Right ventricle myocardium superior (tissue), 1 donor: ENCODE measurements at regions not wholly inside any gene's neighbourhood (a gene's known extent, or its start where the extent isn't known, plus 50 kb on each side); places are given as distances from the start of the nearest gene placed in this dataset.

Experiments used
- ATAC-seq: fragments of 200-7000 bp; cut with Tn5 transposase; one replicate; pipeline ENCODE4 v1.9.1; 2020; ENCODE audit warnings: mild to moderate bottlenecking; ENCODE audit not compliant: poor library complexity
- DNase-seq: peaks from one replicate; pipeline ENCODE4 v3.0.0-alpha.2; 2020
- intact Hi-C: fragments of 100-400 bp; cut with DNase I; formaldehyde crosslinking; loops from one replicate; pipeline ENCODE4 v1.11.2; 2022
- donor health status: DM: no; HTN: yes; CAD: no; lungs with severe emphysema.

DNA sequence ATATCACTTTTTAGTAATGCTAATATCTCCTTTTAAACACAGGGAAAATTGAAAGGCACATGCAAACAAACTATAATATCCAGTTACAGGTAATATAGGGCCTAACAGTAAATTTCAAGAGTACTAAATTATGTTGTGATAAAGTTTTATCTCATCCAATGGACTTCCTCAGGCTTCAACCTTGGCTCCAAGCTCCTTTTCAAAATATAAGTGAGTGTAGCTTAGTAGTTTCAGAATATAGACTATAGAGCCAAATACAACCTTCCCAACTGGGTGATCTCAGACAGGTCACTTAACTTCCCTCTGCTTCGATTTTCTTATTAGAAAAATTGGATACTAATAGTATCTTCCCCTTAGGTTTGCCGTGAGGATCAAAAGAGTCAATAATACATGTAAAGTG is 93.5 kb upstream of the PARD3B start:
- DNase-seq (no peak), ATAC-seq (no peak)
- intact Hi-C loops: no loop called here

- intact Hi-C loops: no loop called here
- DNase-seq (no peak), ATAC-seq (peak; percentile 89)
Observed at GRCh38 chr2:204452464-204453023, 92.7 kb upstream of the PARD3B start.

DNA sequence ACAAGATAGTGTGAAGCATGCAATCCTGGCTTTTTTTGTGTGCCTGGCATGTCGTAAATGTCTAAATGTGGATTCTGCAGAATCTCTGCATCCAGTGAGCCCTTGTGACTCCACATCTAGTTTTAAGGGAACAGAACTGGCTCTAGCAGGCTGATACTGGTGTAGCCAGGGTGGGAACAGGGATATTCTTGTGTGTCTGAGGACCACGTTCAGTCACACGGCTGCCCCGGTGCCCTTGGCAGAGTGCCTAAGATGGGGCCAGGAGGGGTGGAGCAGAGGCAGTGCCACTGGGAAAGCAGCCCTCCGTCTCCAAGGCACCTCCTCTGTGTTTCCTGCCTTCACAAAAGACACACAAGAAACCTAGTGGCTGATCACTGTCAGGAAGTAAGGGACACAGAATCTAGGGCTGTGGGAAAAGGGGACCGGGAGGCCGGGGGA is 91.5 kb upstream of the PARD3B start:
- ATAC-seq (peak; percentile 57), DNase-seq (peak; percentile 40)
- intact Hi-C loops: no loop called here

DNA sequence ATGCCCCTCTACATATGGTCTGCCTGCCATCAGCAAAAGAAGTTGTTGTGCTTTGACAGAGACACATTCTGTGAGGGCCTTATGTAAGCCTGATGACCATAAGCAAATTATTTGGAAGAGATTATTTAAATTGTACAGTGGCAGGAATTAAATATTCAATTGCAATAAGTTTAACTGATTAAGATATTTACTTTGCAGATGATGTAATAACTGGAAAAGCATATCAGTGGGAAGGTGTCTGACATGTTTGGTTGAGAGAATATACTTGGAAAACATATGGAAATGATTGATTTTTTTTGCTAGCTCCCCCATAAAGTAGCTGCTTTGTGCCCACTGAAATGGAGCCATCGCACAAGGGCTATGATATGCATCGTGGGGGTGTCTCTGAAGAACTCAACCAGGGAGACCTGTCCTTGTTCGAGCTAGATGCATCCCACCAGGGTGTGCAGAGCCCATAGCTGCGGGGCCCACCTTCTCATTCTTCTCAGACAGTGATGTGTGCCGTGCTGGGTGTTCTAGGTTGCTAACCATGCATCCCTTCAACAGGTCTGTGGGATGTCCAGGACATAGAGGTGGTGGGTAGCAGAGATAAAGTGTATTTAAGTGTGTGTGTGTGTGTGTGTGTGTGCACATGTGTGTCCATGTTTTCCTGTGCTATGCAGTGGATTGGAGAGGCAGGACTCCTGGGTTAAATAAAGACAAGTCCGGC is 90.4 kb upstream of the PARD3B start:
- DNase-seq (no peak), ATAC-seq (no peak)
- intact Hi-C loops: no loop called here

GRCh38 chr2:204468746-204469429 is 76.4 kb upstream of the PARD3B start:
- ATAC-seq (peak; percentile 63), DNase-seq (no peak)
- intact Hi-C loops: no loop called here

DNA sequence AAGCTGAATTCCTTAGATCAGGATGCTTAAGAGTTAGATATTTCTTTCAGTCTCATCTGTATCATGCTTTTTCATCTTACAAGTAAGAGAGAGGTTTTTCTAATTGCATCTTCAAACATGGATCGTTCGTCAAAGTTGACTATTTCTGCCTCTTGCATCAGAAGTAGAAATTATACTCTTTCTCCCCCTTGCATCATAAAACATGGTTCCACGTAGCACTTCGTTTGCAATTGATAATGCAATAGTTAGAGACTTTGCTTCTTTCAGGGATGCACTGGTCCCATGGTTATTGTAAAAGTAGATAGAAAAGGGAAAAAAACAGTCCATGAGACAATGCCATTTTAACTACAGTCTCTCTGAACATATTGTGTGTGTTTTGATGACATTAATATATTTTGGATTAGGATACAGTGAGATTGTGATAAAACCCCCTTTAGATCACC is 75.1 kb upstream of the PARD3B start:
- no peak for ATAC-seq
- no peak for DNase-seq
- intact Hi-C loops: no loop called here

- ATAC-seq: no peak
- intact Hi-C loops: no loop called here
- DNase-seq: no peak
Observed at GRCh38 chr2:204470621-204471196, 74.6 kb upstream of the PARD3B start.

DNA sequence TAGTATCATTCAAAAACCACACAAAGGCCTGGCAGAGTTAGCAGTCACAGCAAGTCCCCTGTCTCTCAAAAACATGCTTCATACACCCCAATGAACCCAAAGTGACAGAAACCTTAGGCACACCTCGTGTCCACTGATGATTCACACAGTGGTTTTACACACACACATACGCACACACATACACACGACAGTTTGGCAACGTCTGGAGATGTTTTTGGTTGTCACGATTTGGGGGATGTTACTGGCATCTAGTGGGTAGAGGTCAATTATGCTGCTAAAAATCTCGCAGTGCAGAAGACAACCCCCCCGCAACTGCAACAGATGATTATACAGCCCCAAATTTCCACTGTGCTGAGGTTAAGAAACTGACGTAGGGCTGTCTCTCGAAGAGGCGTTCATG is 72.9 kb upstream of the PARD3B start:
- ATAC-seq: no peak
- intact Hi-C loops: no loop called here

DNA sequence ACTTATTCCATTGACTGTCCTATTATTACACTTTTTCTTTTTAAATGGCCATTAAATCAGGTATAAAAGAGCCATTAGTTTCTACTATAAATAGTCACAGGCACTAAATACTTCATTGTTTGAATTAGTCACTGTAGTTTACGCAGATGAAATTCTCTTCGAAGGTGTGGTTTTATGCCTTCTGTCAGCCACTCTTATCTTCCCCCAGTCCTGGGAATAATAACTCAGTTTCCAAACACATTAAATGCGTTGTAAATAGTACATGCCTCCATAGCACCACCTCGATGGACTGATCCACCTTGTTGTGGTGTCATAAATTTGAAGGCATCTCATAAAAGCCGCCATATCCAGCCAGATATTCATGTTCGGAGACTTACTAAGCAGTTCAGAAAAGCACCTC is 72.1 kb upstream of the PARD3B start:
- DNase-seq (no peak), ATAC-seq (no peak)
- intact Hi-C loops: no loop called here

More for the DNA sequence above, 72.9 kb upstream of the PARD3B start:
- no peak for DNase-seq

GRCh38 chr2:204475399-204475798 is 69.9 kb upstream of the PARD3B start:
- DNase-seq: no peak
- ATAC-seq: no peak
- intact Hi-C loops: no loop called here

- ATAC-seq: no peak
Observed at GRCh38 chr2:204477358-204477950, 67.8 kb upstream of the PARD3B start.

DNA sequence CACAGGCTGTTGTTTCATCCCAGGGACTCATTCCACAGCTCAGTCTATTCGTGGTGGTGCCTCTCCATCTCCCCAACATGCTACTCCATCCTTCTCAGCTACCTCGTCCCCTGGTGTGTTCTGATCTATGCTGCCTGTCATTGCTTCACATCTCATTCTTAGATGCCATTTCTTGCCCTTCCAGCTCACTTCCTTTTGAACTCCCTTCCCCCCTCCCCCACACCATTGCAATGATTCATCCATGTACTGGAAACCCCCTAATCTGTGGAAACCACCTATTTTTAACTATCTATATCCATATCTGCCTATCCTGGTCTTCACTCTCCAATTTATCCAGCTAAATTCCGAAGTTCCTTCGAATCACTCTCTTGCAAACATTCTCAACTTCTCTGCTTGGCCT is 65.7 kb upstream of the PARD3B start:
- intact Hi-C loops: no loop called here
- DNase-seq: no peak
- ATAC-seq: no peak

More at GRCh38 chr2:204477358-204477950, 67.8 kb upstream of the PARD3B start:
- intact Hi-C loops: no loop called here
- DNase-seq: no peak

DNA sequence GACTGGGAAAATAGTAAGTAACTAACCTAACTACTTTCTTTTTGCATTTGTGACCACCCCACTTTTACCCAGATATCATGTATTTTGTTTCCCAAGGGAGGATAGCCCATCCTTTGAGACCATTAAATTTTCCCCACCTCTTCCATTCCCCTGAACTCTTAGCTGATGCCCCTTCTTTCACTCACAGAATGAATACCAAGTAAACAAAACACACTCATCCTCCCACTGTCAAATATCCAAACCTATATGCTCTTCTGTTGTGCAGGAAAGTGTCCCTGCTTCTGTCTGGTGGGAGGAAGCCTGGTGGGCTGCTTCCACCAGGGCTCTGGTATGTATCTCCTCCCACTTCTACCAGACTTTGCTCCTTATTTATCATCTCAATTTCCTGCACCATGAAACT is 64.6 kb upstream of the PARD3B start:
- intact Hi-C loops: no loop called here
- DNase-seq: no peak
- no peak for ATAC-seq

DNA sequence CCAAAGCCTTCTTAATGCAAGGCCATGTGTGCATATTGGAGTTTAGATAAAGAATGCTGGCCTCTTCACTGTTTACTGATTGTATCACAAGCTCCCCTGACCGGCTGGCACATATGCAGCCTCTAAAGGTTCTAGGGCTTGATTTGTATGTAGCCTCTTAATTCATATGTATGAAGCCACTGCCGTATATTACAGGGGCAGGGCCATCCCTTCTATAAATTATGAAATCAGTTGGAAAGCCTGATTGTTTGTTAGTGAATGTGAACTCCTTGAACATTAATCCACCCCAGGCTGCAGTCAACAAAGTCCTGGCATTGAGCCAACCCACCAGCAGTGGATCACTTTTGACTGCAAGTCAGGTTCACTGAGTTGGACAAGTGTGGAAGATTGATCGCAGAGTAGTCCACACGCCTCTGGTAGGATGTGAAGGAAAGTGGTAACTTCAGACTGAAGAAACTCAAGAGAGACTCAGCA is 61.6 kb upstream of the PARD3B start:
- ATAC-seq (no peak), DNase-seq (no peak)
- intact Hi-C loops: no loop called here

DNA sequence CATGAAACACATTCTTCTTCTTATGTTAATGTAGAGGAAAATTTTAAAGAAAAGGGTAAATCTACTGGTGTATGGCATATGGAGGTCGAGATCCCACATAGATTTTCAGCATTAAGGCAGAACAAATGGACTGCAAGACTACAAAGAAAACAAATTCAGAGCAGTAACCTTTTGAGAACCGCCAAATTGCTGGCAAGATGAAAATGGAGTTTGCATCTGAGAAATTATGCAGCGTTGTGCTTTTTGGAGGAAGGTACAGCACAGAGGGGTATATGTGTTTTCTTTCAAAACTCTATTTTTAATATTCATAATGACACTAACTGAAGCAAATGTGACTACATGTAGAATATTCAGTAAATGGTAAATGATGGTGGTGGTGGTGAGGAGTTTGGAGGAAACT is 59.0 kb upstream of the PARD3B start:
- DNase-seq: no peak
- intact Hi-C loops: no loop called here
- no peak for ATAC-seq

DNA sequence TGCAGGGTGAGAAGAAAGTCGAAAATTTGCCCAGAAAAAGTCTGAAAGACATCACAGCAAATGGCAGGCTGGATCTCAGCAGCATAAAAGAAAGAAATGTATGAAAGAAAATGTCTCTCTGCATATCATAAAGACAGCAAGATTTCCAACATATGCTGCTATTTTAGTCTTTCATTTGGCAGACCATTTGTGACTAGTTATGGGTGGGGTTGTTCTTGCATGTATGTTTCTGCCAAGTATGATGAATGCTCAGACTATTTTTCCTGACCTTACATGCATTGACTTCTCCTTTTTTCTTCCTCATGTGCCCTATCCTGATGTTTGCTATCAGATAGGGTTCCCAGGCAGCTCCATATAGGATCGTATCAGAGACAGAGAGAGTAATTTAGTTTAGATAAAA is 58.5 kb upstream of the PARD3B start:
- intact Hi-C loops: no loop called here
- ATAC-seq: no peak

DNA sequence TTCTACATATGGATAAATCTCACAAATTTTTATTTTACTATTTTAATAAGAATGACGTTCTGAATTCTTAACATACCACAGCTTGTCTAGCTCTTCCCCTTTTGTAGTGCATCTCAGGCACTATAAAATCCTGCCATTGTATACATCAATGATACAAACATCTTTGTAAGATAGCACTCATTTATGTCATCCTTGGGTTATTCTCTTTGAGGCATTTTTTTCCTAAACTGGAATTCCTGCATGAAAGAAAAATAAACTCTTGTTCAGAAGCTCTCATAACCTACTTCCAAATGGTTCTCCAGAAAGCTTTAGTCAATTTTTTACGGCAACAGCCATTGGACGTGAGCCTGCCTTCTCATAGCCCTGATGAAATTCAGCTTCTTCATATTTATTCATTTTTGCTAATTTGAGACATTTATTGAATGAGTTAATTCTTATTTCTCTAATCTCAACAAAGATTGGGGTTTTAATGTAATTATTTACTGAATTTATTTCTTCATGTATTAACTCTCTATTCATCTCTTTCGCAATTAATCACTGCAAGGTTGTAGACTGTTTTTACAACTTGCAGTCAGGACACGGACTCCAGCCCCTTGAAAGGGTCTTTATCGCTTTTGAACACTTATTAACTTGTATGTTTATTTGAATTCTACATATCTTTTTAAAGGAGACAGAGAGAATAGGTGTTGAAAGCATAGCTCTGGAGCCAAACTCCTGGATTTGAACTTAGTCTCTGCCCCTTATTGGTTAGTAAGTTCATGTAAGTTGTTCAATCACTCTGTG is 57.6 kb upstream of the PARD3B start:
- DNase-seq (no peak), ATAC-seq (no peak)

More for the DNA sequence above, 58.5 kb upstream of the PARD3B start:
- no peak for DNase-seq

DNA sequence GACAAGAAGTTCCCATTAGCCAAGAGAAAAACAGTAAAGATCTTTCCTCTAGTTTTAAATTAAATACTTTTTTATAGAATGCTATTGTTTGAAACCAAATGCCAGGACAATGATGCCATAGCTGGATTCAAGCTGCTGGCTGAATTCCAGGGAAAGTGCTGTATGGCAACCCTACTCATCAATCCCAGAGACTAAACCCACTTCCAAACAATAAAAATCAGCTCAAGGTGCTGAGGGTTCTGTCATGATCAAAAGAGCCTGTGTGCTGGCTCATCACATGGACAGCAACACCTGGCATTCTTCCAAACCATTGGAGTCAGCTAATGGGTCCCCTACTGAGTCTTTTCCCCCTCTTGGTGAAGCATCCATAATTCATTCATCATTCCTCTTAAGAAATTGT is 53.7 kb upstream of the PARD3B start:
- no peak for DNase-seq
- ATAC-seq: no peak

More for the DNA sequence above, 57.6 kb upstream of the PARD3B start:
- intact Hi-C loops: no loop called here

DNA sequence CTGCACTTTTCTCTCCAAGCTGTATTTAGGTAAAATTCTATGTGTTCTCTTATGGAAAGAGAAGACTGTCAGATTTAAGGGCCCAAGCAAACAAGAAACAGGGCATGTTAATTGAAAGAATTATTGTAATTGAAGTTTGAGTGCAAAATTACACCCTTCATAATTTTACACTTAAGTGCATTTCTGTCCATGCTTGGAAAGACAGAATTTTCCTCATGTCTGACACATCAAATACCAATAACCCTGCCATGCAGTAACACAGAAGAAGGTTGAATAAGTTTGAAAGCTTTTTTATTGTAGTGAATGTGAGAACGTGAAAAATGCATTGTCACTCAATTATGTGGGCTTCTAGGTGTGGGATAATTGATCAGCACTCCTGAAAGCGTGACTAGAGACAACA is 52.9 kb upstream of the PARD3B start:
- intact Hi-C loops: no loop called here
- ATAC-seq (no peak), DNase-seq (no peak)

More for the DNA sequence above, 53.7 kb upstream of the PARD3B start:
- intact Hi-C loops: no loop called here
